ENCODE measurements at regions not wholly inside any gene's neighbourhood (a gene's known extent, or its start where the extent isn't known, plus 50 kb on each side); places are given as distances from the start of the nearest gene placed in this dataset.
"Not testable (repeated sequence)": the region's sequence is repeated elsewhere in the genome, so short reads cannot be mapped to it uniquely, and the experiment has no call there.

DNA sequence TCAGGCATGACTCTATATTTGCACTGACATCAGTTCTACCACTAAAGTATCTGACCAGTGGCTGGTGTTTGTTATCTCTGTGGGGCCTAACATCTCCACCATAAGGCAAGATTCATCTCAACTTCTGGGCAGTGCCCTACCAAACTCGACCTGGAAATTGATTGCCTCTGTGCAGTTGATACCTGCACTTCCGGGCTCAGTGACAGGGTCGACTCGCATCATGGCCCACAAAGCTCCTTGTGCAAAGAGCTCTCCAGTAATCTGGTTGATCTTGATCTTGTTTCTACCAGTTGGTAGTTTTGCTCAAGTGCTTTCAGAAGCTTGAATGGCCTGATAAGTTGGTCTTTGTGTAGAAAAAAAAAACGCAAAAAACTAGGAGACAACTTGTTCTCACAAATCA, 501.1 kb upstream of the JAG1 start:
- ATAC-seq (ENCODE audit: low FRiP score) = no peak
- TF ChIP-seq, protein P1, sequence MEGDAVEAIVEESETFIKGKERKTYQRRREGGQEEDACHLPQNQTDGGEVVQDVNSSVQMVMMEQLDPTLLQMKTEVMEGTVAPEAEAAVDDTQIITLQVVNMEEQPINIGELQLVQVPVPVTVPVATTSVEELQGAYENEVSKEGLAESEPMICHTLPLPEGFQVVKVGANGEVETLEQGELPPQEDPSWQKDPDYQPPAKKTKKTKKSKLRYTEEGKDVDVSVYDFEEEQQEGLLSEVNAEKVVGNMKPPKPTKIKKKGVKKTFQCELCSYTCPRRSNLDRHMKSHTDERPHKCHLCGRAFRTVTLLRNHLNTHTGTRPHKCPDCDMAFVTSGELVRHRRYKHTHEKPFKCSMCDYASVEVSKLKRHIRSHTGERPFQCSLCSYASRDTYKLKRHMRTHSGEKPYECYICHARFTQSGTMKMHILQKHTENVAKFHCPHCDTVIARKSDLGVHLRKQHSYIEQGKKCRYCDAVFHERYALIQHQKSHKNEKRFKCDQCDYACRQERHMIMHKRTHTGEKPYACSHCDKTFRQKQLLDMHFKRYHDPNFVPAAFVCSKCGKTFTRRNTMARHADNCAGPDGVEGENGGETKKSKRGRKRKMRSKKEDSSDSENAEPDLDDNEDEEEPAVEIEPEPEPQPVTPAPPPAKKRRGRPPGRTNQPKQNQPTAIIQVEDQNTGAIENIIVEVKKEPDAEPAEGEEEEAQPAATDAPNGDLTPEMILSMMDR (IDR thresholded peaks at IDR 0.05) = no peak
- no peak for DNase-seq (ENCODE audit: low spot score)

DNA sequence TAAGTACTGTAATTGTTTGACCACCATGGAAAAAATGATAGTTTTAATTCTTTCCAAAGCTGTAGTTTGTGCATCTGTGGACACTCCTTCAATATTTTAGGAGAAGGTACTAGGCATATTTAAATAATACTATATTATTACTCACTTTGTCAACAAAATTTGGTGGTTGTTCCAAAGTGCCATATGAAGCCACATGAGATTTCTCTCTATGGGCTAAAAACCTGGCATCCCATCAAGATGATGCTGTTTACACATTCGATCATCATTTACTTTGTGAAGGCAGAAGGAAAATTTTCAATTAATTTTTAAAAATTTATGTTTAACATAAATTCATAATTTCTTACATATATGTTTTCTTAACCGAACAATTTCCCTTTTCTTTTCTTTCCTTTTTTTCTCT, 502.6 kb upstream of the JAG1 start:
- TF ChIP-seq, protein P1 (IDR thresholded peaks at IDR 0.05) = no peak
- DNase-seq (ENCODE audit: low spot score) (no peak), ATAC-seq (ENCODE audit: low FRiP score) (no peak)

GRCh38 chr20:11178946-11179654, 505.3 kb upstream of the JAG1 start:
- no peak for ATAC-seq (ENCODE audit: low FRiP score)
- TF ChIP-seq, protein P1 (IDR thresholded peaks at IDR 0.05) = no peak
- DNase-seq (ENCODE audit: low spot score) = no peak

DNA sequence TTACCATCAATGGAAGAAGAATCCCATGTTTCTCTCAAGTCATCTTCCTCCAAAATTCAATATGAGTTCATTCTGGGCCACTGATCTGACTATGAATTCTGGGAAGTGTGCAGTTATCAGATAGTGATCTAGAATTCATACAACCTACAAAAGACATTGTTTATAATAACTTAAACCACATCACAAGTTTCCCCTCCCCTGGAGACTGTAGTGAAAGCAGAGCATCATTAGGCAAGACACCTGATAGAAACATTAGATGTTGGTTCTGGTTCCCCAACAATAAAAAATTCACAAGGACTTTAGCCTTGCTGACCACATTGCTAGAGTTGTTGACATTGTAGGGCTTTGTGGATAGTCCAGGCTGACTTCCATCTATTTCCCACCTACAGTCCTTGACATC, 506.4 kb upstream of the JAG1 start:
- DNase-seq (ENCODE audit: low spot score) (no peak), ATAC-seq (ENCODE audit: low FRiP score) (no peak)
- TF ChIP-seq, protein P1 (IDR thresholded peaks at IDR 0.05) = no peak

DNA sequence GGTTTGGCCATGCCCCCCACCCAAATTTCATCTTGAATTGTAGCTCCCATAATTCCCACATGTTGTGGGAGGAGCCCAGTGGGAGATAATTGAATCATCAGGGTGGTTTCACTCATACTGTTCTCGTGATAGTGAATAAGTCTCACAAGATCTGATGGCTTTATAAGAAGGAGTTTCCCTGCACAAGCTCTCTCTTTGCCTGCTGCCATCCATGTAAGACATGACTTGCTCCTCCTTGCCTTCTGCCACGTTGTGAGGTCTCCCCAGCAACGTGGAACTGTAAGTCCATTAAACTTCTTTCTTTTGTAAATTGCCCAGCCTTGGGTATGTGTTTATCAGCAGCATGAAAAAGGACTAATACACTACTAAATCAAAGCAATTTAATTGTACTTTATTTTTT, 507.3 kb upstream of the JAG1 start:
- ATAC-seq (ENCODE audit: low FRiP score); DNase-seq (ENCODE audit: low spot score): not testable (repeated sequence)

DNA sequence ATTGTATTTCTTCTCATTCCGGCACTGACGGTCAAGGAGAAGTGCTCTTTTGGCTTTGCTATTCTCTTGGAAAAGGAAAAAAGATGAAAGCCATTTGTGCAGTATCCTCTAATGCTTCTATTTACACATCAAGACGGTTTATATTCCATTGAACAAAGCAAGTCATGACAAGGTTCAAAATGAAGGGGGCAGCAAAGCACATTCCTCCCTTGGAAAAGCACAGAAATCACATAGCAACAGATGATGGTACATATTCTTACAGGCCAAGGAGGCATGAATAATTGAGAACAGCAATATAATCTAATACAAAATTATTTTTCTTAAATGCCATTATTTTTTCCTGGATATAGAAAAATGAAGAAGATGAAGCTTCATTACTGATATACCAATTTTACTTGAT, 508.2 kb upstream of the JAG1 start:
- TF ChIP-seq, protein P1 (IDR thresholded peaks at IDR 0.05) = no peak
- DNase-seq (ENCODE audit: low spot score) (no peak), ATAC-seq (ENCODE audit: low FRiP score) (no peak)

GRCh38 chr20:11182720-11183119, 508.9 kb upstream of the JAG1 start:
- TF ChIP-seq, protein P1 (IDR thresholded peaks at IDR 0.05) = no peak
- DNase-seq (ENCODE audit: low spot score) (no peak), ATAC-seq (ENCODE audit: low FRiP score) (no peak)

Measured in omental fat pad (tissue), 3 donors.